Lung (tissue), 11 donors: ENCODE measurements at regions not wholly inside any gene's neighbourhood (a gene's known extent, or its start where the extent isn't known, plus 50 kb on each side); places are given as distances from the start of the nearest gene placed in this dataset.

Experiments
- ATAC-seq: fragments of 200-7000 bp; cut with Tn5 transposase; one replicate; pipeline ENCODE4 v1.9.1; 2020; ENCODE audit warnings: moderate number of reproducible peaks; ENCODE audit not compliant: insufficient read depth, low FRiP score
- DNase-seq, 3 donors: peaks; one replicate each; pipeline ENCODE4 v3.0.0-alpha.2; 2013 to 2017
- H3K27ac ChIP-seq, 2 donors: one replicate each; pipeline ENCODE4 v1.5.1; 2013; ENCODE audit warnings: mild to moderate bottlenecking in 2 of 2, moderate library complexity in 2 of 2, control low read depth in 1 of 2, inconsistent platforms in 1 of 2, low read depth in 1 of 2, low read length in 1 of 2
- H3K27me3 ChIP-seq, 3 donors: one replicate each; pipeline ENCODE4 v1.5.1; 2013; ENCODE audit warnings: low read length in 2 of 3; ENCODE audit not compliant: control insufficient read depth in 3 of 3, insufficient read depth in 3 of 3
- H3K36me3 ChIP-seq, 4 donors: one replicate each; pipeline ENCODE4 v1.5.1; 2013; ENCODE audit warnings: low read length in 4 of 4, mild to moderate bottlenecking in 1 of 4, moderate library complexity in 1 of 4; ENCODE audit not compliant: control insufficient read depth in 4 of 4, insufficient read depth in 4 of 4
- H3K4me1 ChIP-seq, 5 donors: one replicate each; pipeline ENCODE4 v1.5.1; 2013; ENCODE audit warnings: low read length in 5 of 5, mild to moderate bottlenecking in 2 of 5, moderate library complexity in 1 of 5; ENCODE audit not compliant: control insufficient read depth in 5 of 5, insufficient read depth in 5 of 5
- H3K4me3 ChIP-seq: one replicate; pipeline ENCODE4 v1.5.1; 2013; ENCODE audit warnings: mild to moderate bottlenecking, control low read depth, moderate library complexity
- H3K9ac ChIP-seq, 2 donors: one replicate each; pipeline ENCODE4 v1.5.1; 2013; ENCODE audit warnings: low read length in 2 of 2, control low read depth in 1 of 2; ENCODE audit not compliant: insufficient read depth in 1 of 2
- H3K9me3 ChIP-seq, 4 donors: one replicate each; pipeline ENCODE4 v1.5.1; 2013; ENCODE audit warnings: low read length in 3 of 4, mild to moderate bottlenecking in 1 of 4, moderate library complexity in 1 of 4; ENCODE audit not compliant: control insufficient read depth in 4 of 4, insufficient read depth in 3 of 4
- WGBS, 2 donors: extraction: QIAGEN DNeasy Blood & Tissue Kit; methylation state at CpG; one replicate each; pipeline ENCODE4 v1.1.7; 2013; 5-methylcytosine and 5-hydroxymethylcytosine counted together
- TF ChIP-seq, protein P1 (sequence below): IDR thresholded peaks from 2 replicates; pipeline ENCODE4 v1.5.1; 2012; ENCODE audit warnings: mild to moderate bottlenecking; ENCODE audit errors: control extremely low read depth, extremely low read depth
- donor health status: control.
- donor health status: control.
- donor health status: Bipolar disorder and iron deficiency.
- donor health status: healthy.
- donor health status: DM: yes; HTN: yes; CAD: no.

DNA sequence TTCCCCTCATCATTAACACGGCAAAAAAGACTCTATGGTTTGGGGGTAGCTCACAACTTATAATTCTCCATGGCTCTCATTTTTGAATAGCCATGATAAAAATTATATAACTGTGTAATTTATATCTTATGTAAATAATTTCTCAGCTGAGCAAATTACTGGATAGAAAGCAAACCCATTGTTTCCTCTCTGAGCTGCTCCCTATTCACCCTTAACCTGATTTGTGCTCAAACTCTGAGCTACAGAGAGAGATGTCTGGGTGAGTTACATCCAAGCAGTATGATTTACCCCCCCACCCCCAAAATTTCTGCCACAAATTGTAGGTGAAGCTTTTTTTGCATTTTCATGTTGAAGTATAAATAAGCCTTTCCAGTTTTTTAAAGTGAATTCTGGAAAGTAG, 123.7 kb downstream of the TFCP2L1 start:
- ATAC-seq (no peak), DNase-seq (no peak)
- no peaks in the 10 kb centered on the region for H3K36me3 ChIP-seq
- 71 to 100% methylated on average over 1 of the region's 1 CpG for WGBS, 2 donors
- H3K4me3 ChIP-seq, result no peak overlapping the region
- H3K27me3 ChIP-seq, result no peaks in the 10 kb centered on the region
- no peak overlapping the region for H3K9ac ChIP-seq
- peaks cover 0 to 26% (median 8%) of the 10 kb centered on the region in 5 donors for H3K4me1 ChIP-seq
- TF ChIP-seq, protein P1, sequence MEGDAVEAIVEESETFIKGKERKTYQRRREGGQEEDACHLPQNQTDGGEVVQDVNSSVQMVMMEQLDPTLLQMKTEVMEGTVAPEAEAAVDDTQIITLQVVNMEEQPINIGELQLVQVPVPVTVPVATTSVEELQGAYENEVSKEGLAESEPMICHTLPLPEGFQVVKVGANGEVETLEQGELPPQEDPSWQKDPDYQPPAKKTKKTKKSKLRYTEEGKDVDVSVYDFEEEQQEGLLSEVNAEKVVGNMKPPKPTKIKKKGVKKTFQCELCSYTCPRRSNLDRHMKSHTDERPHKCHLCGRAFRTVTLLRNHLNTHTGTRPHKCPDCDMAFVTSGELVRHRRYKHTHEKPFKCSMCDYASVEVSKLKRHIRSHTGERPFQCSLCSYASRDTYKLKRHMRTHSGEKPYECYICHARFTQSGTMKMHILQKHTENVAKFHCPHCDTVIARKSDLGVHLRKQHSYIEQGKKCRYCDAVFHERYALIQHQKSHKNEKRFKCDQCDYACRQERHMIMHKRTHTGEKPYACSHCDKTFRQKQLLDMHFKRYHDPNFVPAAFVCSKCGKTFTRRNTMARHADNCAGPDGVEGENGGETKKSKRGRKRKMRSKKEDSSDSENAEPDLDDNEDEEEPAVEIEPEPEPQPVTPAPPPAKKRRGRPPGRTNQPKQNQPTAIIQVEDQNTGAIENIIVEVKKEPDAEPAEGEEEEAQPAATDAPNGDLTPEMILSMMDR, result no peak
- peaks cover 0 to 11% (median 5%) of the 10 kb centered on the region in 4 donors for H3K9me3 ChIP-seq
- no peak overlapping the region for H3K27ac ChIP-seq

DNA sequence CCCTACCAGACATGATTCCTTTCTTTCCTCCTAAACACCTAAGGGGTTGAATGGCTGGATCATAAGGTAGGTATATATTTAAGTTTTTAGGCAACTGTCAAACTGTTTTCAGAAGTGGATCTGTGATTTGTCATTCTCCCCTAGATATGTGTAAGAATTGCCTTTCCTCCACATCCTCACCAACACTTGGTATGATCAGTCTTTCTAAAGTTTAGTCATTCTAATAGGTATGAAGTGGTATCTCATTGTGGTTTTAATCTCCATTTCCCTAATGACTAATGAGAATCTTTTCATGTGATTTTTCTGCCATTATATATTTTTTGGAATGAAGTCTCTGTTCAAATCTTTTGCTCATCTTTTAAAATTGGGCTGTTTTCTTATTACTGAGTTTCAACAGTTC, 122.1 kb downstream of the TFCP2L1 start:
- DNase-seq (no peak), ATAC-seq (no peak)
- TF ChIP-seq, protein P1, result no peak
- Histone ChIP-seq H3K4me1 (peaks cover 0 to 26% (median 8%) of the 10 kb centered on the region in 5 donors), H3K4me3 (no peak overlapping the region), H3K36me3 (no peaks in the 10 kb centered on the region), H3K27ac (no peak overlapping the region), H3K27me3 (no peaks in the 10 kb centered on the region), H3K9me3 (peaks cover 0 to 6% (median 3%) of the 10 kb centered on the region in 4 donors), H3K9ac (no peak overlapping the region)

DNA sequence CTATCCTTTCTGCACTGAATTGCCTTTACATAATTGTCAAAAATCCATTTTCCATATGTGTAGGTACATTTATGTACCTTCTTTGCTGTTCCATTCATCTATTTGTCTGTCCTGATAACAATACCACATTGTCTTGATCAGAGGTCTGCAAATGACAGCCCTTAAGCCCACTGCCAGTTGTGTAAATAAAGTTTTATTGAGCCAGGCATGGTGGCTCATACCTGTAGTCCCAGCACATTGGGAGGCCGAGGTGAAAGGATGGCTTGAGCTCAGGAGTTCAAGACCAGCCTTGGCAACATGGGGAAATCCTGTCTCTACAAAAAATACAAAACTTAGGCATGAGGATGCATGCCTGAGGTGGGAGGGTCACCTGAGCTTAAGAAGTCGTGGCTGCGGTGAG, 121.0 kb downstream of the TFCP2L1 start:
- WGBS, 2 donors, result 82 to 90% methylated on average over 3 of the region's 3 CpGs
- no peak overlapping the region for H3K4me3 ChIP-seq
- no peak overlapping the region for H3K27ac ChIP-seq
- TF ChIP-seq, protein P1, result no peak
- no peaks in the 10 kb centered on the region for H3K36me3 ChIP-seq
- peaks cover 0 to 6% (median 0%) of the 10 kb centered on the region in 4 donors for H3K9me3 ChIP-seq
- no peaks in the 10 kb centered on the region for H3K27me3 ChIP-seq
- peaks cover 0 to 23% (median 8%) of the 10 kb centered on the region in 5 donors for H3K4me1 ChIP-seq
- DNase-seq, result no peak
- no peak overlapping the region for H3K9ac ChIP-seq
- no peak for ATAC-seq

- WGBS, 2 donors, result 89 to 100% methylated on average over 1 of the region's 1 CpG
- no peaks in the 10 kb centered on the region for H3K36me3 ChIP-seq
- TF ChIP-seq, protein P1, result no peak
- peaks cover 0 to 3% (median 0%) of the 10 kb centered on the region in 4 donors for H3K9me3 ChIP-seq
- H3K9ac ChIP-seq, result no peak overlapping the region
- no peaks in the 10 kb centered on the region for H3K27me3 ChIP-seq
- no peak overlapping the region for H3K4me3 ChIP-seq
- H3K27ac ChIP-seq, result no peak overlapping the region
- no peak for DNase-seq
- no peak for ATAC-seq
- H3K4me1 ChIP-seq, result peaks cover 0 to 12% (median 2%) of the 10 kb centered on the region in 5 donors
Measured at GRCh38 chr2:121165038-121165542, 119.9 kb downstream of the TFCP2L1 start.
